IMR-90 (cell line): ENCODE measurements at regions not wholly inside any gene's neighbourhood (a gene's known extent, or its start where the extent isn't known, plus 50 kb on each side); places are given as distances from the start of the nearest gene placed in this dataset.

Experiments used
- ATAC-seq: fragments of 200-7000 bp; cut with Tn5 transposase; 2 replicates; pipeline ENCODE4 v1.9.1; 2020; ENCODE audit warnings: low read depth, mild to moderate bottlenecking, moderate library complexity
- BruUV-seq: library from RNA; stranded (reverse); fragments of 400-500 nt; replicated peaks from 2 replicates; lab custom pipeline; 2021; lab: Mats Ljungman, UMichigan
- CTCF ChIA-PET: fragments of 300-600 bp; formaldehyde crosslinking; extraction: SDS; loops from one replicate; lab custom pipeline; 2021; ENCODE audit warnings: antibody characterized with exemption; lab: Yijun Ruan, JAX
- POLR2A ChIA-PET: fragments of 300-600 bp; sonication (Branson Sonifier 250); formaldehyde crosslinking; loops from one replicate; lab custom pipeline; 2022; ENCODE audit warnings: antibody characterized with exemption; ENCODE audit not compliant: unreplicated experiment; lab: Charles Lee
- DNase-seq: peaks from one replicate; pipeline ENCODE4 v3.0.0; 2013
- H2AFZ ChIP-seq: replicated peaks from 2 replicates; pipeline ENCODE3; 2013; ENCODE audit warnings: low read length, mild to moderate bottlenecking; ENCODE audit not compliant: poor library complexity
- H2AK5ac ChIP-seq: 2 replicates; pipeline ENCODE4 v1.6.1; 2013; ENCODE audit warnings: low read depth, low read length, inconsistent platforms
- H2AK9ac ChIP-seq: replicated peaks from 2 replicates; pipeline ENCODE3; 2013; ENCODE audit warnings: mild to moderate bottlenecking, low read depth, low read length, moderate library complexity; ENCODE audit not compliant: poor library complexity
- H2BK120ac ChIP-seq: 2 replicates; pipeline ENCODE4 v1.6.1; 2013; ENCODE audit warnings: low read depth, low read length, inconsistent platforms
- H2BK15ac ChIP-seq: 3 replicates; pipeline ENCODE4 v1.6.1; 2013; ENCODE audit warnings: low read depth, low read length, inconsistent platforms
- H2BK20ac ChIP-seq: 2 replicates; pipeline ENCODE4 v1.6.1; 2013; ENCODE audit warnings: low read depth, mild to moderate bottlenecking, inconsistent platforms, low read length, moderate library complexity
- H2BK5ac ChIP-seq: 2 replicates; pipeline ENCODE4 v1.6.1; 2013; ENCODE audit warnings: mild to moderate bottlenecking, low read depth, low read length, inconsistent platforms; ENCODE audit not compliant: poor library complexity, severe bottlenecking
- H3K14ac ChIP-seq: replicated peaks from 2 replicates; pipeline ENCODE4 v1.6.1; 2013; ENCODE audit warnings: low read depth, low read length, inconsistent platforms
- H3K18ac ChIP-seq: 2 replicates; pipeline ENCODE4 v1.6.1; 2013; ENCODE audit warnings: low read depth, low read length, control low read depth
- H3K23ac ChIP-seq: 2 replicates; pipeline ENCODE4 v1.6.1; 2013; ENCODE audit warnings: low read depth, low read length, inconsistent platforms
- H3K27ac ChIP-seq: 2 replicates; pipeline ENCODE4 v1.5.1; 2013; ENCODE audit warnings: mild to moderate bottlenecking, control low read depth, low read length; ENCODE audit not compliant: insufficient read depth
- H3K27me3 ChIP-seq: 2 replicates; pipeline ENCODE4 v1.6.1; 2013; ENCODE audit warnings: low read length; ENCODE audit not compliant: control insufficient read depth, insufficient read depth
- H3K36me3 ChIP-seq: 2 replicates; pipeline ENCODE4 v1.6.1; 2013; ENCODE audit warnings: low read length, mixed read lengths; ENCODE audit not compliant: control insufficient read depth, insufficient read depth
- H3K4ac ChIP-seq: 2 replicates; pipeline ENCODE4 v1.6.1; 2013; ENCODE audit warnings: low read depth, low read length, inconsistent platforms
- H3K4me1 ChIP-seq: 2 replicates; pipeline ENCODE4 v1.6.1; 2013; ENCODE audit warnings: low read length, mixed read lengths; ENCODE audit not compliant: control insufficient read depth, insufficient read depth
- H3K4me2 ChIP-seq: 2 replicates; pipeline ENCODE4 v1.6.1; 2013; ENCODE audit warnings: low read depth, mild to moderate bottlenecking, control low read depth, low read length, moderate library complexity
- H3K4me3 ChIP-seq: 2 replicates; pipeline ENCODE4 v1.5.1; 2013; ENCODE audit warnings: low read depth, mild to moderate bottlenecking, control low read depth, low read length, moderate library complexity; ENCODE audit not compliant: insufficient read depth
- H3K56ac ChIP-seq: 2 replicates; pipeline ENCODE4 v1.6.1; 2013; ENCODE audit warnings: low read length, inconsistent platforms; ENCODE audit not compliant: insufficient read depth; ENCODE audit errors: extremely low read depth
- H3K79me1 ChIP-seq, 2 experiments: 2 replicates each; pipeline ENCODE4 v1.6.1; 2013; ENCODE audit warnings: low read length in 2 of 2, inconsistent platforms in 1 of 2, low read depth in 1 of 2
- H3K9ac ChIP-seq: 2 replicates; pipeline ENCODE4 v1.6.1; 2013; ENCODE audit warnings: low read depth, low read length, control low read depth
- H3K9me1 ChIP-seq: 2 replicates; pipeline ENCODE4 v1.6.1; 2013; ENCODE audit warnings: low read length, inconsistent platforms; ENCODE audit not compliant: insufficient read depth
- H3K9me3 ChIP-seq: 2 replicates; pipeline ENCODE4 v1.6.1; 2013; ENCODE audit warnings: low read length; ENCODE audit not compliant: control insufficient read depth, insufficient read depth
- H4K20me1 ChIP-seq: 2 replicates; pipeline ENCODE4 v1.6.1; 2013; ENCODE audit warnings: low read length, inconsistent platforms; ENCODE audit not compliant: insufficient read depth
- H4K5ac ChIP-seq: 2 replicates; pipeline ENCODE4 v1.6.1; 2013; ENCODE audit warnings: mild to moderate bottlenecking, low read depth, low read length, control low read depth
- H4K8ac ChIP-seq, 2 experiments: 2 replicates each; pipeline ENCODE4 v1.6.1; 2013; ENCODE audit warnings: low read depth in 2 of 2, low read length in 2 of 2, control low read depth in 1 of 2, inconsistent platforms in 1 of 2
- H4K91ac ChIP-seq: 2 replicates; pipeline ENCODE4 v1.6.1; 2013; ENCODE audit warnings: low read depth, low read length, inconsistent platforms; ENCODE audit not compliant: insufficient read depth
- BHLHE40 ChIP-seq: fragments of 150-350 bp; IDR thresholded peaks from 2 replicates; pipeline ENCODE4 v1.6.1; 2016; ENCODE audit warnings: mild to moderate bottlenecking, low read depth, low read length
- CEBPB ChIP-seq: IDR thresholded peaks from 2 replicates; pipeline ENCODE4 v1.6.1; 2012; ENCODE audit warnings: low read depth, low read length, improper control_type of control experiment
- CHD1 ChIP-seq: IDR thresholded peaks from 2 replicates; pipeline ENCODE4 v1.6.1; 2012; ENCODE audit warnings: low read depth, low read length, improper control_type of control experiment
- ELK1 ChIP-seq: fragments of 150-350 bp; IDR thresholded peaks from 2 replicates; pipeline ENCODE4 v1.6.1; 2016; ENCODE audit warnings: low read depth, mild to moderate bottlenecking, low read length, moderate library complexity, borderline replicate concordance
- FOS ChIP-seq: fragments of 150-350 bp; IDR thresholded peaks from 2 replicates; pipeline ENCODE4 v1.6.1; 2016; ENCODE audit warnings: low read depth, low read length
- MAFK ChIP-seq: IDR thresholded peaks from 2 replicates; pipeline ENCODE4 v1.6.1; 2012; ENCODE audit warnings: low read depth, low read length, improper control_type of control experiment
- MAZ ChIP-seq: IDR thresholded peaks from 2 replicates; pipeline ENCODE4 v1.6.1; 2012; ENCODE audit warnings: low read depth, mild to moderate bottlenecking, low read length, improper control_type of control experiment, moderate library complexity, borderline replicate concordance
- MXI1 ChIP-seq: IDR thresholded peaks from 2 replicates; pipeline ENCODE4 v1.6.1; 2012; ENCODE audit warnings: low read depth, mild to moderate bottlenecking, low read length, moderate library complexity, borderline replicate concordance
- NFE2L2 ChIP-seq: fragments of 150-350 bp; IDR thresholded peaks from 2 replicates; pipeline ENCODE4 v1.6.1; 2016; ENCODE audit warnings: low read depth, mild to moderate bottlenecking, low read length
- POLR2A ChIP-seq: IDR thresholded peaks from 2 replicates; pipeline ENCODE4 v1.6.1; 2012; ENCODE audit warnings: mild to moderate bottlenecking, low read depth, low read length
- RAD21 ChIP-seq: IDR thresholded peaks from 2 replicates; pipeline ENCODE4 v1.6.1; 2012; ENCODE audit warnings: low read length, improper control_type of control experiment
- RCOR1 ChIP-seq: IDR thresholded peaks from 2 replicates; pipeline ENCODE4 v1.6.1; 2012; ENCODE audit warnings: mild to moderate bottlenecking, low read length, improper control_type of control experiment; ENCODE audit not compliant: insufficient replicate concordance
- RFX5 ChIP-seq: IDR thresholded peaks from 2 replicates; pipeline ENCODE4 v1.8.0; 2012; ENCODE audit warnings: low read depth, mild to moderate bottlenecking, low read length, moderate library complexity
- SMC3 ChIP-seq: fragments of 150-350 bp; IDR thresholded peaks from 2 replicates; pipeline ENCODE4 v1.6.1; 2016; ENCODE audit warnings: low read depth, mild to moderate bottlenecking, antibody characterized with exemption, low read length, moderate library complexity
- USF2 ChIP-seq: fragments of 150-350 bp; IDR thresholded peaks from 2 replicates; pipeline ENCODE4 v1.6.1; 2017; ENCODE audit warnings: mild to moderate bottlenecking, antibody characterized with exemption, low read length, low read depth
- WGBS, 2 experiments: methylation state at CpG; one replicate each; pipeline versions ENCODE4 v1.1.5 to v1.1.7; 2013; ENCODE audit warnings: missing lambda C conversion rate in 2 of 2; ENCODE audit not compliant: insufficient read length in 1 of 2; ENCODE audit errors: extremely low coverage in 2 of 2; 5-methylcytosine and 5-hydroxymethylcytosine counted together
- dilution Hi-C: fragments of 300-500 bp; cut with HindIII; formaldehyde crosslinking; loops from one replicate; pipeline ENCODE4 v1.14.3; 2018; ENCODE audit warnings: low sequenced_read_pairs; ENCODE audit not compliant: unreplicated experiment
- in situ Hi-C: fragments of 300-500 bp; cut with MboI; formaldehyde crosslinking; loops from 3 replicates; pipeline ENCODE4 v1.14.3; 2019; ENCODE audit warnings: low sequenced_read_pairs, inconsistent platforms, mixed read lengths
- intact Hi-C: fragments of 100-400 bp; cut with micrococcal nuclease; formaldehyde crosslinking; loops from 2 replicates; pipeline ENCODE4 v1.10.0; 2022
- TF ChIP-seq, protein P1 (sequence below): conservative IDR thresholded peaks from 2 replicates; pipeline ENCODE4 v1.5.1; 2012; ENCODE audit warnings: mild to moderate bottlenecking, low read depth, low read length, improper control_type of control experiment

DNA sequence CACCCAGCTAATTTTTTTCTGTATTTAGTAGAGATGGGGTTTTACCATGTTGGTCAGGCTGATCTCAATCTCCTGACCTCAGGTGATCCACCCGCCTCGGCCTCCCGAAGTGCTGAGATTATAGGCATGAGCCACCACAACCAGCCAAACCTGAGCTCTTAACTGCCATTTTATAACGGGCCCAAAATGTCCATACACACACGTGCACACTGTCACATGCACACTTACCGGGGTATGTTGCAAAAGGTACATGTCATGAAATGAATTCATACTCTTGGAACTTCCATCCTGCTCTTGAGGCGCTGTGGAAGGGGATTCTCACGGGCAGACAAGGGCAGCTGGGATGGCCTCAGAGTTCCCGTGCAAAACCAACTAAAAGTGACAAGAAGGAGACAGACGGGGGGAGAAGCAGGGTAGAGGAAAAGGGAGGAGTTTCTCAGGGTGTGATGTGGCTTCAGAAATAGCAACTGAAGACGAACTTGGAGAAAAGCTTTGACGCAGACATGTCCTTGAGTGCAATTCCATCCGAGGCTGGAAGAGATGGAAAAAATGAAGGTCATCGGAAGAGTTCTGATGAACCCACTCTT is 110.9 kb downstream of the BDH1 start:
- Histone ChIP-seq H3K9me3 (no peaks in the 10 kb centered on the region), H4K5ac (no peak overlapping the region), H3K79me1 (no peaks in the 10 kb centered on the region), H3K56ac (no peak overlapping the region), H3K4ac (no peak overlapping the region), H4K8ac (no peak overlapping the region), H2BK15ac (no peak overlapping the region), H2BK120ac (no peak overlapping the region), H3K9me1 (no peaks in the 10 kb centered on the region), H3K14ac (no peak overlapping the region), H3K36me3 (no peaks in the 10 kb centered on the region), H3K27me3 (peaks cover 42% of the 10 kb centered on the region), H3K4me2 (no peak overlapping the region), H3K4me3 (no peak overlapping the region), H4K91ac (no peak overlapping the region), H2BK20ac (no peak overlapping the region), H3K9ac (no peak overlapping the region), H3K18ac (no peak overlapping the region), H2AK5ac (no peak overlapping the region), H2BK5ac (no peak overlapping the region), H3K23ac (no peak overlapping the region), H3K4me1 (no peaks in the 10 kb centered on the region), H4K20me1 (no peaks in the 10 kb centered on the region), H2AFZ (no peak overlapping the region), H2AK9ac (no peak overlapping the region), H3K27ac (no peak overlapping the region)
- in situ Hi-C loops (no loop called here), dilution Hi-C loops (no loop called here), intact Hi-C loops (no loop called here)
- WGBS, 2 experiments: 72% methylated on average over 5 of the region's 14 CpGs; no CpG with 5 or more reads in 1 of the 2 experiments
- DNase-seq (no peak), ATAC-seq (no peak)
- BruUV-seq: no TSS peak
- ChIA-PET CTCF (interaction anchor here (0.7 kb wide), 1 partner anchor 220 kb away, joined by 3 read pairs; no protein-coding TSS in a partner anchor), POLR2A (interaction anchor here (0.6 kb wide), 1 partner anchor 194 kb away, joined by 3 read pairs; no protein-coding TSS in a partner anchor)
- no peak for TF ChIP-seq CHD1
- TF ChIP-seq, protein P1, sequence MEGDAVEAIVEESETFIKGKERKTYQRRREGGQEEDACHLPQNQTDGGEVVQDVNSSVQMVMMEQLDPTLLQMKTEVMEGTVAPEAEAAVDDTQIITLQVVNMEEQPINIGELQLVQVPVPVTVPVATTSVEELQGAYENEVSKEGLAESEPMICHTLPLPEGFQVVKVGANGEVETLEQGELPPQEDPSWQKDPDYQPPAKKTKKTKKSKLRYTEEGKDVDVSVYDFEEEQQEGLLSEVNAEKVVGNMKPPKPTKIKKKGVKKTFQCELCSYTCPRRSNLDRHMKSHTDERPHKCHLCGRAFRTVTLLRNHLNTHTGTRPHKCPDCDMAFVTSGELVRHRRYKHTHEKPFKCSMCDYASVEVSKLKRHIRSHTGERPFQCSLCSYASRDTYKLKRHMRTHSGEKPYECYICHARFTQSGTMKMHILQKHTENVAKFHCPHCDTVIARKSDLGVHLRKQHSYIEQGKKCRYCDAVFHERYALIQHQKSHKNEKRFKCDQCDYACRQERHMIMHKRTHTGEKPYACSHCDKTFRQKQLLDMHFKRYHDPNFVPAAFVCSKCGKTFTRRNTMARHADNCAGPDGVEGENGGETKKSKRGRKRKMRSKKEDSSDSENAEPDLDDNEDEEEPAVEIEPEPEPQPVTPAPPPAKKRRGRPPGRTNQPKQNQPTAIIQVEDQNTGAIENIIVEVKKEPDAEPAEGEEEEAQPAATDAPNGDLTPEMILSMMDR: no peak
- TF ChIP-seq BHLHE40: no peak
- TF ChIP-seq SMC3: no peak
- TF ChIP-seq ELK1: no peak
- no peak for TF ChIP-seq MAZ
- no peak for TF ChIP-seq NFE2L2
- no peak for TF ChIP-seq POLR2A
- TF ChIP-seq RCOR1: no peak
- TF ChIP-seq RAD21: no peak
- TF ChIP-seq CEBPB: no peak
- TF ChIP-seq MAFK: no peak
- no peak for TF ChIP-seq FOS
- TF ChIP-seq RFX5: no peak
- TF ChIP-seq MXI1: no peak
- TF ChIP-seq USF2: no peak
